ENCODE measurements at regions not wholly inside any gene's neighbourhood (a gene's known extent, or its start where the extent isn't known, plus 50 kb on each side); places are given as distances from the start of the nearest gene placed in this dataset.

GRCh38 chr7:21159506-21159905 lies 268.4 kb upstream of the SP4 start:
- TF ChIP-seq, protein P1, sequence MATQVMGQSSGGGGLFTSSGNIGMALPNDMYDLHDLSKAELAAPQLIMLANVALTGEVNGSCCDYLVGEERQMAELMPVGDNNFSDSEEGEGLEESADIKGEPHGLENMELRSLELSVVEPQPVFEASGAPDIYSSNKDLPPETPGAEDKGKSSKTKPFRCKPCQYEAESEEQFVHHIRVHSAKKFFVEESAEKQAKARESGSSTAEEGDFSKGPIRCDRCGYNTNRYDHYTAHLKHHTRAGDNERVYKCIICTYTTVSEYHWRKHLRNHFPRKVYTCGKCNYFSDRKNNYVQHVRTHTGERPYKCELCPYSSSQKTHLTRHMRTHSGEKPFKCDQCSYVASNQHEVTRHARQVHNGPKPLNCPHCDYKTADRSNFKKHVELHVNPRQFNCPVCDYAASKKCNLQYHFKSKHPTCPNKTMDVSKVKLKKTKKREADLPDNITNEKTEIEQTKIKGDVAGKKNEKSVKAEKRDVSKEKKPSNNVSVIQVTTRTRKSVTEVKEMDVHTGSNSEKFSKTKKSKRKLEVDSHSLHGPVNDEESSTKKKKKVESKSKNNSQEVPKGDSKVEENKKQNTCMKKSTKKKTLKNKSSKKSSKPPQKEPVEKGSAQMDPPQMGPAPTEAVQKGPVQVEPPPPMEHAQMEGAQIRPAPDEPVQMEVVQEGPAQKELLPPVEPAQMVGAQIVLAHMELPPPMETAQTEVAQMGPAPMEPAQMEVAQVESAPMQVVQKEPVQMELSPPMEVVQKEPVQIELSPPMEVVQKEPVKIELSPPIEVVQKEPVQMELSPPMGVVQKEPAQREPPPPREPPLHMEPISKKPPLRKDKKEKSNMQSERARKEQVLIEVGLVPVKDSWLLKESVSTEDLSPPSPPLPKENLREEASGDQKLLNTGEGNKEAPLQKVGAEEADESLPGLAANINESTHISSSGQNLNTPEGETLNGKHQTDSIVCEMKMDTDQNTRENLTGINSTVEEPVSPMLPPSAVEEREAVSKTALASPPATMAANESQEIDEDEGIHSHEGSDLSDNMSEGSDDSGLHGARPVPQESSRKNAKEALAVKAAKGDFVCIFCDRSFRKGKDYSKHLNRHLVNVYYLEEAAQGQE (IDR thresholded peaks at IDR 0.05; ENCODE audit: low read depth) = no peak
- no peak for TF ChIP-seq TCF12 (IDR thresholded peaks at IDR 0.05; ENCODE audit: low read depth)
- no peak for TF ChIP-seq MAX (IDR thresholded peaks at IDR 0.05)
- no peak for TF ChIP-seq EP300 (IDR thresholded peaks at IDR 0.05; ENCODE audit: borderline replicate concordance)
- no peak for TF ChIP-seq TAF1 (IDR thresholded peaks at IDR 0.05; ENCODE audit: low read depth)
